ENCODE measurements at regions not wholly inside any gene's neighbourhood (a gene's known extent, or its start where the extent isn't known, plus 50 kb on each side); places are given as distances from the start of the nearest gene placed in this dataset.
"Not testable (repeated sequence)": the region's sequence is repeated elsewhere in the genome, so short reads cannot be mapped to it uniquely, and the experiment has no call there.

DNA sequence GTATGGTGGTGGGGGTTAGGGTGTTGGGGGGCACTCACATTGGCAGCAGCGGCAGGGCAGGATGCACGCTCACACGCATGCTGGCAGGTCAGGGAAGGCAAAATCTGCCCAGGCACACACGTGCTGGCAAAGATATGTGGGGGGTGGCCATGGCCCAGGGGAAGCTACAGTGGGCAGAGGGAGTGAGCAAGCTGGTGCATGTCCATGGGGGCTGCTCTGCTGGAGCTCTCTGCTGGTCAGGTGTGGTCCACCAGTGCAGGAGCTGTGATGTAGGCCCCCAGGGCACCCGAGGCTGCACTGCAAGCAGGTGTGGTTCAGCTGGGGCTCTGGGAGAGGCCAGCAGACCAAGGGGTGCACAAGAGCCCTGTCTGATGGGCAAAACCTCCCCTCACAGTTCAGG lies 491.5 kb upstream of the TNP1 start:
- Mint-ChIP-seq H3K27me3 (ENCODE audit: unreplicated experiment) (peaks cover 4% of the 10 kb centered on the region), H3K9me3 (ENCODE audit: unreplicated experiment) (no peaks in the 10 kb centered on the region), H3K4me3 (ENCODE audit: unreplicated experiment) (no peak overlapping the region), H3K27ac (ENCODE audit: unreplicated experiment) (no peak overlapping the region), H3K4me1 (ENCODE audit: unreplicated experiment) (peaks cover 2% of the 10 kb centered on the region), H3K36me3 (ENCODE audit: low read depth, unreplicated experiment) (peaks cover 3% of the 10 kb centered on the region)
- no peak for DNase-seq (ENCODE audit: low spot score)
- TF ChIP-seq, protein P1, sequence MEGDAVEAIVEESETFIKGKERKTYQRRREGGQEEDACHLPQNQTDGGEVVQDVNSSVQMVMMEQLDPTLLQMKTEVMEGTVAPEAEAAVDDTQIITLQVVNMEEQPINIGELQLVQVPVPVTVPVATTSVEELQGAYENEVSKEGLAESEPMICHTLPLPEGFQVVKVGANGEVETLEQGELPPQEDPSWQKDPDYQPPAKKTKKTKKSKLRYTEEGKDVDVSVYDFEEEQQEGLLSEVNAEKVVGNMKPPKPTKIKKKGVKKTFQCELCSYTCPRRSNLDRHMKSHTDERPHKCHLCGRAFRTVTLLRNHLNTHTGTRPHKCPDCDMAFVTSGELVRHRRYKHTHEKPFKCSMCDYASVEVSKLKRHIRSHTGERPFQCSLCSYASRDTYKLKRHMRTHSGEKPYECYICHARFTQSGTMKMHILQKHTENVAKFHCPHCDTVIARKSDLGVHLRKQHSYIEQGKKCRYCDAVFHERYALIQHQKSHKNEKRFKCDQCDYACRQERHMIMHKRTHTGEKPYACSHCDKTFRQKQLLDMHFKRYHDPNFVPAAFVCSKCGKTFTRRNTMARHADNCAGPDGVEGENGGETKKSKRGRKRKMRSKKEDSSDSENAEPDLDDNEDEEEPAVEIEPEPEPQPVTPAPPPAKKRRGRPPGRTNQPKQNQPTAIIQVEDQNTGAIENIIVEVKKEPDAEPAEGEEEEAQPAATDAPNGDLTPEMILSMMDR (IDR thresholded peaks at IDR 0.05; ENCODE audit: unreplicated experiment) = no peak

DNA sequence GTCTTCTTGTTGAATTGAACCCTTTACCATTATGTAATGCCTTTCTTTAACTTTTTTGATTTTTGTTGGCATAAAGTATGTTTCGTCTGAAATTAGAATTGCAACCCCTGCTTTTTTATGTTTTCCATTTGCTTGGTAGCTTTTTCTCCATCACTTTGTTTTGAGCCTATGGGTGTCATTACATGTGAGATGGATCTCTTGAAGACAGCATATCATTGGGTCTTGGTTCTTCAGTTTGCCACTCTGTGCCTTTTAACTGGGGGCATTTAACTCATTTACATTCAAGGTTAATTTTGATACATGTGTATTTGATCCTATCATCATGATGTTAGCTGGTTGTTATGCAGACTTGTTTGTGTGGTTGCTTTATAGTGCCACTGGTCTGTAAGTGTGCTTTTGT lies 489.4 kb upstream of the TNP1 start:
- Mint-ChIP-seq H3K9me3 (ENCODE audit: unreplicated experiment) (no peaks in the 10 kb centered on the region), H3K27ac (ENCODE audit: unreplicated experiment) (no peak overlapping the region), H3K36me3 (ENCODE audit: low read depth, unreplicated experiment) (no peaks in the 10 kb centered on the region), H3K4me3 (ENCODE audit: unreplicated experiment) (no peak overlapping the region), H3K4me1 (ENCODE audit: unreplicated experiment) (no peaks in the 10 kb centered on the region), H3K27me3 (ENCODE audit: unreplicated experiment) (peaks cover 3% of the 10 kb centered on the region)
- no peak for DNase-seq (ENCODE audit: low spot score)
- TF ChIP-seq, protein P1 (IDR thresholded peaks at IDR 0.05; ENCODE audit: unreplicated experiment) = no peak

DNA sequence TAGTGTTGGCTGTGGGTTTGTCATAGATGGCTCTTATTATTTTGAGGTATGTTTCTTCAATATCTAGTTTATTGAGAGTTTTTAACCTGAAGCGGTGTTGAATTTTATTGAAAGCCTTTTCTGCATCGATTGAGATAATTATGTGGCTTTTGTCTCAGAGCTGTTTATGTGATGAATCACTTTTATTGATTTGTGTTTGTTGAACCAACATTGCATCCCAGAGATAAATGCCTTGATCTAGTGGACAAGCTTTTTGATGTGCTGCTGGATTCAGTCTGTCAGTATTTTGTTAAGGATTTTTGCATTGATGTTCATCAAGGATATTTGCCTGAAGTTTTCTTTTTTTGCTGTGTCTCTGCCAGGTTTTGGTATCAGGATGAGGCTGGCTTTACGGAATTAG lies 487.8 kb upstream of the TNP1 start:
- not testable (repeated sequence) for H3K4me3 Mint-ChIP-seq (ENCODE audit: unreplicated experiment); H3K27ac Mint-ChIP-seq (ENCODE audit: unreplicated experiment)

DNA sequence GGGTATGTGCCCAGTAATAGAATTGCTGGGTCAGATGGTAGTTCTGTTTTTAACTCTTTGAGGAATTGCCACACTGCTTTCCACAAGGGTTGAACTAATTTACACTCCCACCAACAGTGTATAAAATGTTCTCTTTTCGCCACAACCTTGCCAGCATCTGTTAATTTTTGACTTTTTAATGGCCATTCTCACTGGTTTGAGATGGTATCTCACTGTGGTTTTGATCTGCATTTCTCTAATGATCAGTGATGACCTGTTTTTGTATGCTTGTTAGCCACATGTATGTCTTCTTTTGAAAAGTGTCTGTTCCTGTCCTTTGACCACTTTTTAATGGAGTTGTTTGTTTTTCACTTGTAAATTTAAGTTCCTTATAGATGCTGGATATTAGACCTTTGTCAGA lies 486.2 kb upstream of the TNP1 start:
- not testable (repeated sequence) for DNase-seq (ENCODE audit: low spot score)

More for the DNA sequence above, 487.8 kb upstream of the TNP1 start:
- not testable (repeated sequence) for DNase-seq (ENCODE audit: low spot score); H3K4me1 Mint-ChIP-seq (ENCODE audit: unreplicated experiment); H3K27me3 Mint-ChIP-seq (ENCODE audit: unreplicated experiment); H3K36me3 Mint-ChIP-seq (ENCODE audit: low read depth, unreplicated experiment); H3K9me3 Mint-ChIP-seq (ENCODE audit: unreplicated experiment)

DNA sequence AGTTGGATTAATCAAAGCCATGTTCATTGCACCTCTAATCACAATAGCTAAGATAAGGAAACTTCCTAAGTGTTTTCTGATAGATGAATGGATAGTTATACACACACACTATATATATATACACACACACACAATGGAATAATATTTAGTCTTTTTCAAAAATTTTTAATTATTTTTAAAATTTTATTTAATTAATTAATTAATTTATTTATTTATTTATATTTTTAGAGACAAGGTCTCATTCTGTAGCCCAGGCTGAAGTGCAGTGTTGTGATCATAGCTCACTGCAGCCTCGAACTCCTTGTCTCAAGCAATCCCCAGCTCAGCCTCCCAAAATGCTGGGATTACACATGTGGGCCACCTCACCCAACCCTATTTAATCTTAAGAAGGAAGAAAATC lies 481.0 kb upstream of the TNP1 start:
- Mint-ChIP-seq H3K4me1 (ENCODE audit: unreplicated experiment) (no peaks in the 10 kb centered on the region), H3K4me3 (ENCODE audit: unreplicated experiment) (no peak overlapping the region), H3K36me3 (ENCODE audit: low read depth, unreplicated experiment) (no peaks in the 10 kb centered on the region), H3K27me3 (ENCODE audit: unreplicated experiment) (no peaks in the 10 kb centered on the region), H3K9me3 (ENCODE audit: unreplicated experiment) (no peaks in the 10 kb centered on the region), H3K27ac (ENCODE audit: unreplicated experiment) (no peak overlapping the region)
- DNase-seq (ENCODE audit: low spot score) = no peak
- TF ChIP-seq, protein P1 (IDR thresholded peaks at IDR 0.05; ENCODE audit: unreplicated experiment) = no peak

More for the DNA sequence above, 486.2 kb upstream of the TNP1 start:
- not testable (repeated sequence) for H3K4me1 Mint-ChIP-seq (ENCODE audit: unreplicated experiment); H3K36me3 Mint-ChIP-seq (ENCODE audit: low read depth, unreplicated experiment); H3K4me3 Mint-ChIP-seq (ENCODE audit: unreplicated experiment); H3K27ac Mint-ChIP-seq (ENCODE audit: unreplicated experiment); H3K27me3 Mint-ChIP-seq (ENCODE audit: unreplicated experiment); H3K9me3 Mint-ChIP-seq (ENCODE audit: unreplicated experiment)

DNA sequence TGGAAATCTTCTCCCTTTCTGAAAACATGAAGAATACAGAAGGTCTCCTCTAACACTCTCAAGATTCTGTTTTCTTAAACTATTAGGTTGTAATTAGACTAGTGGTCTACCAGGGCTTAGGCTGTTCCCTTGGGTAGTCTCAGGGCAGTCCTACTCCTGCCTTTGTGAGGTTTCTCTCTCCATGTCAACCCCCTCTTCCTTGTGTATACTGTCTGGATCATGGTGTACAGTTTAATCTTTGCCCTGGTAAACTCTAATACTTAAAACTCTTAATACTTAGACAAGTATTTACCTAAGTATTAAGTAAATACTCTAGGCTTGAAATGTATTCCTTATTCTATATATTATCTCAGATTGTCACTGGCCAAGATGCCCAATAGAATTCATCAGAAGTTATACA lies 480.3 kb upstream of the TNP1 start:
- TF ChIP-seq, protein P1 (IDR thresholded peaks at IDR 0.05; ENCODE audit: unreplicated experiment) = no peak
- no peaks in the 10 kb centered on the region for H3K4me1 Mint-ChIP-seq (ENCODE audit: unreplicated experiment)
- H3K27me3 Mint-ChIP-seq (ENCODE audit: unreplicated experiment) = no peaks in the 10 kb centered on the region
- no peak for DNase-seq (ENCODE audit: low spot score)
- H3K36me3 Mint-ChIP-seq (ENCODE audit: low read depth, unreplicated experiment) = no peaks in the 10 kb centered on the region
- no peak overlapping the region for H3K27ac Mint-ChIP-seq (ENCODE audit: unreplicated experiment)
- no peak overlapping the region for H3K4me3 Mint-ChIP-seq (ENCODE audit: unreplicated experiment)
- no peaks in the 10 kb centered on the region for H3K9me3 Mint-ChIP-seq (ENCODE audit: unreplicated experiment)
